ENCODE measurements at regions not wholly inside any gene's neighbourhood (a gene's known extent, or its start where the extent isn't known, plus 50 kb on each side); places are given as distances from the start of the nearest gene placed in this dataset.

DNA sequence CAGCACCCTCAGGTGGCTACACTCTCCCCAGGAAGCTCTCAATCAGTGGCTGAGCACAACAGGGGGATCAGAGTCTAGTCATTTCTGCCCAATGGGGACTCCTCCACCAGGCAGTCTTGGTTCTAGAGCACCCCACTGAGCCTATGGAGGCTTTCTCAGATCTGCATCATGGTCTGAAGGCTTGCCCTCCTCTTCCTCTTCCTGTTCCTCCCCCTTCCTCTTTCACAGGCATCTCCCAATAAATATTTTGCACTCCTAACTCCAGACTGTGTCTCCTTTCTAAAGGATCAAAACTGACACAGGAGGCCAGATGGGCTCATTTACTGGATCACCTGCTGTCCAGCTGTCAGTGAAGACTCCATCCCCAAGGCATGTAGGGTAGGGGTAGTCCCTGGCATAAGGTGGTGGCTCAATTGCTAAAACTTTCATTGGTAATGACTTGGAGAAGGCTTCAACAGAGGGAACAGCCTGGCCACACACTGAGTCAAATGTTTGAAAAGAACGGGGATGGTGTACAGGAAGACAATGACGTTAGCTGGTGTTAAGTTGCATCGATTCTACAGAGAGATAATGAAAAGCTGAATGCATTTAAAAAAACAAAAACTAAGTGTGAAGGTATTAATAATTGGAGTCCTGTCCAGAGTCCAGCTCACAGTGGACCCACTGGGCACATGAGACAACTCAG is 84.2 kb upstream of the SLC2A1 start:
- Mint-ChIP-seq H3K27me3 (ENCODE audit: low read depth, unreplicated experiment) (peaks cover 12% of the 10 kb centered on the region), H3K4me1 (ENCODE audit: low read depth, unreplicated experiment) (no peaks in the 10 kb centered on the region), H3K4me3 (ENCODE audit: unreplicated experiment) (no peak overlapping the region), H3K9me3 (ENCODE audit: unreplicated experiment) (no peaks in the 10 kb centered on the region), H3K27ac (ENCODE audit: unreplicated experiment) (no peak overlapping the region), H3K36me3 (ENCODE audit: low read depth, unreplicated experiment) (no peaks in the 10 kb centered on the region)
- no peaks in the 10 kb centered on the region for H3K27me3 ChIP-seq (ENCODE audit: insufficient read depth, low read length)
- no peak overlapping the region for H3K4me3 ChIP-seq (ENCODE audit: insufficient read depth, low read depth, low read length)
- no peak for DNase-seq (ENCODE audit: low read depth)
- H3K79me2 ChIP-seq (ENCODE audit: insufficient read depth, low read length) = no peaks in the 10 kb centered on the region
- H4K20me1 ChIP-seq (ENCODE audit: insufficient read depth, low read length) = no peaks in the 10 kb centered on the region
- no peak overlapping the region for H3K27ac ChIP-seq (ENCODE audit: low read depth, low read length)
- no peak for FAIRE-seq
- no peaks in the 10 kb centered on the region for H3K36me3 ChIP-seq (ENCODE audit: insufficient read depth, low read length)
- no peaks in the 10 kb centered on the region for H3K4me1 ChIP-seq (ENCODE audit: insufficient read depth, low read length)
- H2AFZ ChIP-seq (ENCODE audit: low read depth, low read length) = no peak overlapping the region
- H3K9me3 ChIP-seq (ENCODE audit: insufficient read depth, low read depth, low read length) = no peaks in the 10 kb centered on the region
- H3K4me2 ChIP-seq (ENCODE audit: low read length) = no peak overlapping the region
- no peak overlapping the region for H3K9ac ChIP-seq (ENCODE audit: low read length)
- TF ChIP-seq CTCF (IDR thresholded peaks at IDR 0.05; ENCODE audit: insufficient read depth, low read depth, low read length) (no peak), EZH2 (IDR thresholded peaks at IDR 0.05; ENCODE audit: insufficient read depth, low read length) (no peak)

DNA sequence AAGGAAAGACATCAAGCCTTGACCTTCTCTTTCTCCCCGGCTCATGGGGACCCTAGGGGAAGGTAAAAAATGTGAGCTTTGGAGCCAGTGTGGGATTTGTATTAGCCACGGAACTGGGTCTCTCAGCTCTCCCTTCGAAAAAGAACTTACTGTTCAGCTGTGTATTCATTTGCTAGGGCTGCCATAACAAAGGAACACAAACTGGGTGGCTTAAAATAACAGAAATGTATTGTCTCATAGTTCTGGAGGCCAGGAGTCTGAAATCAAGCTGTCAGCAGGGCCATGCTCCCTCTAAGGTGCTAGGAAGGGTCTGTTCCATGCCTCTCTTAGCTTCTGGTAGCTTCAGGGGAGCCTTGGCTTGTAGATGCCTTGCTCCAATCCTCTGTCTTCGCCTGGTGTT is 83.5 kb upstream of the SLC2A1 start:
- Histone ChIP-seq H3K36me3 (ENCODE audit: insufficient read depth, low read length) (no peaks in the 10 kb centered on the region), H3K79me2 (ENCODE audit: insufficient read depth, low read length) (no peaks in the 10 kb centered on the region), H2AFZ (ENCODE audit: low read depth, low read length) (no peak overlapping the region), H3K4me2 (ENCODE audit: low read length) (no peak overlapping the region), H3K9me3 (ENCODE audit: insufficient read depth, low read depth, low read length) (no peaks in the 10 kb centered on the region), H3K9ac (ENCODE audit: low read length) (no peak overlapping the region), H4K20me1 (ENCODE audit: insufficient read depth, low read length) (no peaks in the 10 kb centered on the region), H3K27ac (ENCODE audit: low read depth, low read length) (no peak overlapping the region), H3K27me3 (ENCODE audit: insufficient read depth, low read length) (no peaks in the 10 kb centered on the region), H3K4me1 (ENCODE audit: insufficient read depth, low read length) (no peaks in the 10 kb centered on the region), H3K4me3 (ENCODE audit: insufficient read depth, low read depth, low read length) (no peak overlapping the region)
- H3K4me3 Mint-ChIP-seq (ENCODE audit: unreplicated experiment) = no peak overlapping the region
- no peak overlapping the region for H3K27ac Mint-ChIP-seq (ENCODE audit: unreplicated experiment)
- peaks cover 9% of the 10 kb centered on the region for H3K27me3 Mint-ChIP-seq (ENCODE audit: low read depth, unreplicated experiment)
- no peaks in the 10 kb centered on the region for H3K9me3 Mint-ChIP-seq (ENCODE audit: unreplicated experiment)
- no peaks in the 10 kb centered on the region for H3K36me3 Mint-ChIP-seq (ENCODE audit: low read depth, unreplicated experiment)
- FAIRE-seq (no peak), DNase-seq (ENCODE audit: low read depth) (no peak)
- H3K4me1 Mint-ChIP-seq (ENCODE audit: low read depth, unreplicated experiment) = no peaks in the 10 kb centered on the region
- TF ChIP-seq EZH2 (IDR thresholded peaks at IDR 0.05; ENCODE audit: insufficient read depth, low read length) (no peak), CTCF (IDR thresholded peaks at IDR 0.05; ENCODE audit: insufficient read depth, low read depth, low read length) (no peak)

DNA sequence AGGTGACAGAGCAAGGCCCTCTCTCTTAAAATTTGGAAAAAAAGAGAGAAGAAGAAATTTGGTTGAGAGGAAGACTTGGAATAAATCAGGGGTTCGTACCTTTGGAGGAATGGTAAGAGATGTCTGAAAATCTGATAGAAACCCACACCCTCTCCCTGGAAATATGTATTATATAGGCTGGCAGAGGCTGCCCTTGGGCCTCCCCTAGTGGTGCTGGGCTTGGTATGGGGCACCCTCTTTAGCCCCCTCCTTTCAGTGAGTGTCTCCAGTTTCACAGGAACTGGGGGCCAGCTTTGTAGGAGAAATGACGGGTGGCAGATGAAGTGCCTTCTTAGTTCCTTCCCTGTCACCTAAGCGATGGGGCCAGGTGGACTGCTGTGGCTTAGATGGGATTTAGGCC is 82.9 kb upstream of the SLC2A1 start:
- no peaks in the 10 kb centered on the region for H3K27me3 ChIP-seq (ENCODE audit: insufficient read depth, low read length)
- H3K27ac ChIP-seq (ENCODE audit: low read depth, low read length) = no peak overlapping the region
- H3K4me3 ChIP-seq (ENCODE audit: insufficient read depth, low read depth, low read length) = no peak overlapping the region
- no peaks in the 10 kb centered on the region for H3K4me1 ChIP-seq (ENCODE audit: insufficient read depth, low read length)
- H2AFZ ChIP-seq (ENCODE audit: low read depth, low read length) = no peak overlapping the region
- Mint-ChIP-seq H3K27me3 (ENCODE audit: low read depth, unreplicated experiment) (peaks cover 9% of the 10 kb centered on the region), H3K36me3 (ENCODE audit: low read depth, unreplicated experiment) (no peaks in the 10 kb centered on the region), H3K9me3 (ENCODE audit: unreplicated experiment) (no peaks in the 10 kb centered on the region), H3K27ac (ENCODE audit: unreplicated experiment) (no peak overlapping the region), H3K4me1 (ENCODE audit: low read depth, unreplicated experiment) (peaks cover 4% of the 10 kb centered on the region), H3K4me3 (ENCODE audit: unreplicated experiment) (no peak overlapping the region)
- no peak for FAIRE-seq
- no peaks in the 10 kb centered on the region for H3K9me3 ChIP-seq (ENCODE audit: insufficient read depth, low read depth, low read length)
- no peak overlapping the region for H3K9ac ChIP-seq (ENCODE audit: low read length)
- TF ChIP-seq CTCF (IDR thresholded peaks at IDR 0.05; ENCODE audit: insufficient read depth, low read depth, low read length) = no peak
- no peak for TF ChIP-seq EZH2 (IDR thresholded peaks at IDR 0.05; ENCODE audit: insufficient read depth, low read length)
- H3K4me2 ChIP-seq (ENCODE audit: low read length) = no peak overlapping the region
- no peak for DNase-seq (ENCODE audit: low read depth)
- no peaks in the 10 kb centered on the region for H3K79me2 ChIP-seq (ENCODE audit: insufficient read depth, low read length)
- H3K36me3 ChIP-seq (ENCODE audit: insufficient read depth, low read length) = no peaks in the 10 kb centered on the region
- H4K20me1 ChIP-seq (ENCODE audit: insufficient read depth, low read length) = no peaks in the 10 kb centered on the region
